HepG2 (cell line): ENCODE measurements at regions not wholly inside any gene's neighbourhood (a gene's known extent, or its start where the extent isn't known, plus 50 kb on each side); places are given as distances from the start of the nearest gene placed in this dataset.

Experiments used
- ATAC-seq: fragments of 200-7000 bp; cut with Tn5 transposase; 3 replicates; pipeline ENCODE4 v1.9.1; 2020; ENCODE audit warnings: mild to moderate bottlenecking, moderate library complexity
- BruUV-seq: library from RNA; stranded (reverse); fragments of 400-500 nt; replicated peaks from 2 replicates; lab custom pipeline; 2021; lab: Mats Ljungman, UMichigan
- CTCF ChIA-PET: fragments of 300-600 bp; formaldehyde crosslinking; extraction: SDS; loops from one replicate; lab custom pipeline; 2021; ENCODE audit warnings: low total read pairs, inconsistent platforms, low intra/inter-chr PET ratio; lab: Yijun Ruan, JAX
- POLR2A ChIA-PET: fragments of 350-600 bp; sonication (Branson Sonifier 250); formaldehyde crosslinking; loops from one replicate; lab custom pipeline; 2020; ENCODE audit warnings: antibody characterized with exemption, inconsistent platforms; lab: Yijun Ruan, JAX
- DNase-seq: peaks from one replicate; pipeline ENCODE4 v3.0.0-alpha.2; 2015; ENCODE audit warnings: low spot score
- FAIRE-seq: peaks from 3 replicates; lab custom pipeline; 2011; peaks lifted over from hg19 to GRCh38; lab: Jason Lieb, UNC
- H2AFZ ChIP-seq: one replicate; pipeline ENCODE4 v1.6.1; 2011; ENCODE audit warnings: low read length, inconsistent platforms
- H3K27ac ChIP-seq: fragments of 300-600 bp; 3 replicates; pipeline ENCODE4 v1.8.0; 2011; ENCODE audit warnings: mixed run types, mild to moderate bottlenecking, mixed read lengths, low read length, inconsistent platforms; ENCODE audit not compliant: insufficient read depth; ENCODE audit errors: extremely low read length
- H3K27me3 ChIP-seq, 2 experiments: fragments of 200-600 bp in 1 of 2; 2 replicates in 1 of 2; 3 replicates in 1 of 2; pipeline versions ENCODE4 v1.6.0 to v1.8.0; 2011; ENCODE audit warnings: low read length in 2 of 2, mild to moderate bottlenecking in 2 of 2, moderate library complexity in 2 of 2, inconsistent platforms in 1 of 2; ENCODE audit not compliant: insufficient read depth in 2 of 2, control insufficient read depth in 1 of 2
- H3K36me3 ChIP-seq, 2 experiments: fragments of 200-600 bp in 1 of 2; replicated peaks in 1 of 2; 2 replicates in 1 of 2; 3 replicates in 1 of 2; pipeline versions ENCODE4 v1.5.1 to v1.8.0; 2011; ENCODE audit warnings: low read length in 2 of 2, inconsistent platforms in 1 of 2; ENCODE audit not compliant: insufficient read depth in 2 of 2, control insufficient read depth in 1 of 2
- H3K4me1 ChIP-seq: 2 replicates; pipeline ENCODE4 v1.5.1; 2012; ENCODE audit warnings: low read length, inconsistent platforms; ENCODE audit not compliant: insufficient read depth
- H3K4me2 ChIP-seq: 2 replicates; pipeline ENCODE4 v1.6.0; 2011; ENCODE audit warnings: low read depth, low read length, inconsistent platforms
- H3K4me3 ChIP-seq, 3 experiments: fragments of 200-600 bp in 1 of 3; sonication (generic), shearing (Covaris generic) in 1 of 3; replicated peaks in 1 of 3; 2 replicates each; pipeline ENCODE4 v1.5.1; 2011 to 2016; ENCODE audit warnings: low read length in 3 of 3, inconsistent platforms in 2 of 3, low read depth in 2 of 3, mild to moderate bottlenecking in 2 of 3, control low read depth in 1 of 3, mixed read lengths in 1 of 3; ENCODE audit not compliant: insufficient read depth in 1 of 3
- H3K79me2 ChIP-seq: one replicate; pipeline ENCODE4 v1.6.1; 2011; ENCODE audit warnings: low read length, inconsistent platforms; ENCODE audit not compliant: insufficient read depth
- H3K9ac ChIP-seq: 2 replicates; pipeline ENCODE4 v1.6.0; 2011; ENCODE audit warnings: mild to moderate bottlenecking, low read depth, low read length, inconsistent platforms; ENCODE audit not compliant: insufficient read depth
- H3K9me3 ChIP-seq: 2 replicates; pipeline ENCODE4 v1.5.1; 2012; ENCODE audit warnings: mild to moderate bottlenecking, low read length
- H4K20me1 ChIP-seq: 2 replicates; pipeline ENCODE4 v1.6.0; 2011; ENCODE audit warnings: inconsistent platforms, mild to moderate bottlenecking, low read length, moderate library complexity; ENCODE audit not compliant: insufficient read depth
- NFE2L2 ChIP-seq: fragments of 150-350 bp; IDR thresholded peaks from 2 replicates; pipeline ENCODE4 v1.6.1; 2014; ENCODE audit warnings: low read length
- PRMT3 ChIP-seq: sonication (generic); formaldehyde crosslinking; IDR thresholded peaks from 2 replicates; pipeline ENCODE4 v1.8.1; 2022; ENCODE audit warnings: low read depth, mild to moderate bottlenecking, moderate library complexity, missing genetic modification reagents, borderline replicate concordance
- SUZ12 ChIP-seq: fragments of 150-350 bp; IDR thresholded peaks from 2 replicates; pipeline ENCODE4 v1.6.1; 2014; ENCODE audit warnings: low read depth, low read length
- WGBS: methylation state at CpG from one replicate; pipeline ENCODE4 v1.1.6; 2017; ENCODE audit warnings: low lambda C conversion rate; 5-methylcytosine and 5-hydroxymethylcytosine counted together
- in situ Hi-C: cut with HindIII; loops from 2 replicates; pipeline ENCODE4 v1.10.0; 2017; ENCODE audit warnings: low pct_unique_long_range_greater_than_20kb; ENCODE audit not compliant: extremely low pct_ligation_motif_present
- intact Hi-C: fragments of 100-400 bp; cut with micrococcal nuclease; formaldehyde crosslinking; loops from one replicate; pipeline ENCODE4 v1.10.0; 2022; ENCODE audit not compliant: unreplicated experiment
- TF ChIP-seq, protein P1 (sequence below): sonication (generic); formaldehyde crosslinking; IDR thresholded peaks from 2 replicates; pipeline ENCODE4 v1.9.0; 2021; ENCODE audit warnings: missing genetic modification reagents, borderline replicate concordance
- TF ChIP-seq, protein P2 (sequence below): sonication (generic); formaldehyde crosslinking; IDR thresholded peaks from 2 replicates; pipeline ENCODE4 v1.5.0; 2020; ENCODE audit warnings: mild to moderate bottlenecking, missing genetic modification reagents

DNA sequence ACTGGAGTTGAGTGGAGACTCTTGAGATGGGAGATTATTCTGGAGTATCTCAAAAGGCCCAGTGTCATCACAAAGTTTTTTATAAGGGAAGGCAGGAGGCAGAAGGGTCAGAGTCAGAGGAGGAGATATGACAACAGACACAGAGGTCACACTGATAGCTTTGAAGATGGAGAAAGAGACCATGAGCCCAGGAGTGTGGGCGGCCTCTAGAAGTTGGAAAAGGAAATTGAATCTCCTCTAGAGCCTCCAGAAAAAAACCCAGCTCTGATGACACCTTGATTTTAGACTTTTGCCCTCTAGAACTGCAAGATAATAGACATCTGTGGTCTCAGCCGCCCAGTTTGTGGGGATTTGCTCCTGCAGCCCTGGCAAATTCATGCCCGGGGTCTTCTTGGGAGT lies 64.8 kb upstream of the SPTLC1 start:
- POLR2A ChIA-PET, result no interaction called here
- ATAC-seq, result no peak
- Histone ChIP-seq H3K27ac (no peak overlapping the region), H3K4me2 (no peak overlapping the region), H3K36me3 (no peaks in the 10 kb centered on the region), H3K27me3 (peaks cover 3 to 20% of the 10 kb centered on the region in 2 experiments; a peak in 4 of 5 replicates), H4K20me1 (no peaks in the 10 kb centered on the region), H3K4me1 (peaks cover 14% of the 10 kb centered on the region), H3K9ac (no peak overlapping the region), H3K9me3 (no peaks in the 10 kb centered on the region), H3K79me2 (no peaks in the 10 kb centered on the region), H2AFZ (no peak overlapping the region)
- FAIRE-seq, result no peak
- intact Hi-C loops, result no loop called here
- BruUV-seq, result no TSS peak
- DNase-seq, result no peak
- TF ChIP-seq SUZ12, result no peak
- TF ChIP-seq NFE2L2, result no peak
- TF ChIP-seq, protein P1, sequence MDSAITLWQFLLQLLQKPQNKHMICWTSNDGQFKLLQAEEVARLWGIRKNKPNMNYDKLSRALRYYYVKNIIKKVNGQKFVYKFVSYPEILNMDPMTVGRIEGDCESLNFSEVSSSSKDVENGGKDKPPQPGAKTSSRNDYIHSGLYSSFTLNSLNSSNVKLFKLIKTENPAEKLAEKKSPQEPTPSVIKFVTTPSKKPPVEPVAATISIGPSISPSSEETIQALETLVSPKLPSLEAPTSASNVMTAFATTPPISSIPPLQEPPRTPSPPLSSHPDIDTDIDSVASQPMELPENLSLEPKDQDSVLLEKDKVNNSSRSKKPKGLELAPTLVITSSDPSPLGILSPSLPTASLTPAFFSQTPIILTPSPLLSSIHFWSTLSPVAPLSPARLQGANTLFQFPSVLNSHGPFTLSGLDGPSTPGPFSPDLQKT, result no peak
- TF ChIP-seq, protein P2, sequence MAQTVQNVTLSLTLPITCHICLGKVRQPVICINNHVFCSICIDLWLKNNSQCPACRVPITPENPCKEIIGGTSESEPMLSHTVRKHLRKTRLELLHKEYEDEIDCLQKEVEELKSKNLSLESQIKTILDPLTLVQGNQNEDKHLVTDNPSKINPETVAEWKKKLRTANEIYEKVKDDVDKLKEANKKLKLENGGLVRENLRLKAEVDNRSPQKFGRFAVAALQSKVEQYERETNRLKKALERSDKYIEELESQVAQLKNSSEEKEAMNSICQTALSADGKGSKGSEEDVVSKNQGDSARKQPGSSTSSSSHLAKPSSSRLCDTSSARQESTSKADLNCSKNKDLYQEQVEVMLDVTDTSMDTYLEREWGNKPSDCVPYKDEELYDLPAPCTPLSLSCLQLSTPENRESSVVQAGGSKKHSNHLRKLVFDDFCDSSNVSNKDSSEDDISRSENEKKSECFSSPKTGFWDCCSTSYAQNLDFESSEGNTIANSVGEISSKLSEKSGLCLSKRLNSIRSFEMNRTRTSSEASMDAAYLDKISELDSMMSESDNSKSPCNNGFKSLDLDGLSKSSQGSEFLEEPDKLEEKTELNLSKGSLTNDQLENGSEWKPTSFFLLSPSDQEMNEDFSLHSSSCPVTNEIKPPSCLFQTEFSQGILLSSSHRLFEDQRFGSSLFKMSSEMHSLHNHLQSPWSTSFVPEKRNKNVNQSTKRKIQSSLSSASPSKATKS, result no peak
- TF ChIP-seq PRMT3, result no peak
- TF ChIP-seq, all 625 proteins: peak for 0
- H3K4me3 ChIP-seq, result no peak overlapping the region
- in situ Hi-C loops, result no loop called here
- WGBS, result 50% methylated on average over 3 of the region's 3 CpGs
- CTCF ChIA-PET, result no interaction called here
